GM18520 (cell line): ENCODE measurements at regions not wholly inside any gene's neighbourhood (a gene's known extent, or its start where the extent isn't known, plus 50 kb on each side); places are given as distances from the start of the nearest gene placed in this dataset.
"Not testable (repeated sequence)": the region's sequence is repeated elsewhere in the genome, so short reads cannot be mapped to it uniquely, and the experiment has no call there.

Experiments used
- ATAC-seq: cut with Tn5 transposase; IDR thresholded peaks from one replicate; pipeline ENCODE4 v1.9.1; 2021; ENCODE audit not compliant: unreplicated experiment

DNA sequence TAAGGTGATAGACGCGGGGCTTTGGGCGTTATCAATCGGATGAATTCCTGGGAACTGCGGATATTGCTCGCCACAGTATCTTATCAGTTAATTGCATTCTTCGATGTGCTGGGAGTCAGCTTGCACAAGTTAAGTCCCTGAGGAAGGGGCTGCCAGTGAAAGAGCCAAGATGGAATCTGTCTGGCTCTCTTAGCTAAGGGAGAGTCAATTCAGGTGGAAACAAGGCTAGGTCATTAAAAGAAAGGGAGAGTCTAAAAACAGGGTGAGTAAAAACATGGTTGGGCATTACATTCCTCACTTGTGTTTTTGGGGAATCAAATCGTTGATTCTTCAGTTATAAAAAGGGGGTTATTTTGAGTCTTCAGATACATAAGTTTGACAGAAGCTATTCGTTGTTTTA is 196.2 kb downstream of the OTOP1 start:
- ATAC-seq = not testable (repeated sequence)

DNA sequence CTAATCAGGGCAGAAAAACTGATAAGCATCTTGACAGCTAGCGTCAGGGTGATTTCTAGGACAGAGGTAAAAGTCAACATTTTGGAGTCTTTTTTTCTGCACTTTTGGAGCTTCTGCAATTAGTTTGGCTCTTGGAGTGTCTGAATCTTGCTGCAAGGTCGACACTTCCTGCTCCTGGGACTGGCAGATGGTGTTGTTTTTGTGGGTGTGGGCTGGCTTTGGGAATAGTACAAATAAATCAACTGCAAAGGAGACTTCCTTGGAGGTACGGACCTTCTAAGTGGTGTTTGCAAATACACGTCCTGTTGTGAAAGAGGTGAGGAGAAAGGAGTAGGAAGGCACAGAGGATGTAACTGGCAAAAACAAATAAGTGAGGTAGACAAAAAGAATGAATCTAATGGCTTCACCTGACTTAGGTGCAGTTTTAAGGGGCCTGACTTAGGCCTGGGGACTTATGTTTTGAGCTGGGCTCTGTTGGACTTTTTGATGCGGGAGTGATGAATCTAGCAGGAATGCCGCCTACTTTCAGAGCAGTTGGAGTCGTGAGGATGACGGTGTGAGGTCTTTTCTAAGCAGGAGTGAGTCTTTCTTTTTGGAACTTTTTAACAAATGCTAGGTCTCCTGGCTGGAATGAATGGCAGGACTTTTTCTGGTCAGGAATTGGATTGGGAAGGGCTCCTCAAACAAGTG is 195.1 kb downstream of the OTOP1 start:
- ATAC-seq = not testable (repeated sequence)

DNA sequence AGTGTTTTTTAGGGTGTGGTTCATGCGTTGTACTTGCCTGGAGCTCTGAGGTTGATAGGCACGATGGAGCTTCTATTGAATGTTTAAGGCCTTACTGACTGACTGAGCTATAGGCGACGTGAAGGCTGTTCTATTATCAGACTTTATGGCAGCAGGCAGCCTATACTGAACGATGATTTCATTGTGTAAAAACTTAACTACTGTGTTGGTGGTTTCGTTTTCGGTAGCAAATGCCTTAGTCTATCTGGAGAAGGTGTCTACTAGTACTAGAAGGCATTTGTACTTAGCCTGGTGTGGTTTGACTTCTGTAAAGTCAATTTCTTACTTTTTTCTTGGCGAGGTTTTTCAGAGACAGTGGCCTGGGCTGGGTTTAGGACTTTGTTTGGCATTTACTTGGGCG is 194.4 kb downstream of the OTOP1 start:
- not testable (repeated sequence) for ATAC-seq

DNA sequence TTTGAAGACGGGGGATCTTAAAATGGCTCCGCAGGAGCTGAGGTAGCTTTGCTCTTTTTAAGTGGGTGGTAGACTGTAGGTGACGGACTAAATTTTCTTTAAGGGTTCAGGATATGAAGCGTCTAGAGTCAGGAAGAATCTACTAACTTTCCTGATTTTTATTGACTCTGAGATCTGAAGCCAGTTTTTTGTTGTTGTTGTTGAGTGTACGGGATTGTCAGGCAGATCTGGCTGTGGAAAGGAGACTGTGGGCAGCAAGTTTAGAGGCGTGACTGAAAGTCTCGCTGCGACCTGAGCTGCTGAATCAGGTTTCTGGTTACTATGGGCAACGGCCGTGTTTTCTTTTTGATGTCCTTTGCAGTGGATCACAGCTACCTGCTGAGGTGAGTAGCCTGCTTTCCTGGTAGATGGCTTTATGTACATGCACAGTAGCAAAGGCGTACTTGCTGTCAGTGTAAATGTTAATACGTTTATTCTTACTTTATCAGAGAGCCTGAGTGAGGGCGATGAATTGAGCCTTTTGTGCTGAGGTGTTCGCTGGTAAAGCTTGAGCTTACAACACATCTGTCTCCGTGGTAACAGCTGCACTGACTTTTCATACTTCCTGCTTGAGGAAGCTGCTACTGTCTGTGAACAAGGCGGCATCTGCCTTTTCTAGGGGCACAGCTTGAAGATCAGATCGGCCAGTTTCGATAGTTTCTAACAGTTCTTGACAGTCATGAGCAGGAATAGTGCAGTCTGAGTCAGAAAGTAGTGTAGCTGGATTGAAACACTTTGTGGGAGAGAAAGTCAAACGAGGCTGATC is 193.7 kb downstream of the OTOP1 start:
- ATAC-seq = not testable (repeated sequence)

DNA sequence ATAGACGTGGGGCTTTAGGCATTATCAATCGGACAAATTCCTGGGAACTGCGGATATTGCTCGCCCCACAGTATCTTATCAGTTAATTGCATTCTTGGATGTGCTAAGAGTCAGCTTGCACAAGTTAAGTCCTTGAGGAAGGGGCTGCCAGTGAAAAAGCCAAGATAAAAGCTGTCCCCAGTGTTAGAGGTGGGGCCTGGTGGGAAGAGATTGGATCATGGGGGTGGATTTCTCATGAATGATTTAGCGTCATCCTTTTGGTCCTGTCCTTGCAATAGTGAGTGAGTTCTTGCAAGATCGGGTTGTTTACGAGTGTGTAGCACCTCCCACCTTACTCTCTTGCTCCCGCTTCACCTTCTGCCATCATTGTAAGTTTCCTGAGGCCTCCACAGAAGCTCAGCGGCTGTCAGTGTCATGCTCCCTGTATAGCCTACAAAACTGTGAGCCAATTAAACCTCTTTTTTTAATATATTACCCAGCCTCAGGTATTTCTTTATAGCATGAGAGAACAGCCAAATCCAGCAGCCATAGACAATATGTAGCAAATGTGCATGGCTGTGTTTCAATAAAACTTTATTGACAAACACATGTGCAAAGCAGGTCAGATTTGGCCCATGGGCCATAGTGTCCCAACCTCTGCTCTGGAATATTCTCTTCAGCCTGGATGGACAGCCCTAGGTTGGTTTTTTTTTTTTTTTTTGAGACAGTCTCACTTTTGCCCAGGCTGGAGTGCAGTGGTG is 189.2 kb downstream of the OTOP1 start:
- ATAC-seq = not testable (repeated sequence)

DNA sequence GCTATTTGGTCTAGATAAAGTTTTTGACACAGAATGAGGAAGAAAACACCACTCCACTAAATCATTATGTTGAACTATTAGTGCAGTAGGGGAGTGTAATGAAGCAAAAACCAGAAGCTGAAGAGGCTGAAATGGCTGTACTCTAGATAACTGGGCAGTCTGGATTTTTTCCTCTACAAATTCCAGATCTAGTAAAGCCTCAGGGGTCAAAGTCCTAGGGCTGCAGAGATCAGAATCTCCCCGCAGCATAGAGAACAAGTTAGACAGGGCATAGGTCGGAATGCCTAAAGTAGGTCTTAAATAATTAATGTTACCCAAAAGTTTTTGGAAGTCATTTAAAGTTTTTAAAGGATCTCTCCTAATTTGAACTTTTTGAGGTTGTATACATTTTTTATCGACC is 180.9 kb downstream of the OTOP1 start:
- not testable (repeated sequence) for ATAC-seq

DNA sequence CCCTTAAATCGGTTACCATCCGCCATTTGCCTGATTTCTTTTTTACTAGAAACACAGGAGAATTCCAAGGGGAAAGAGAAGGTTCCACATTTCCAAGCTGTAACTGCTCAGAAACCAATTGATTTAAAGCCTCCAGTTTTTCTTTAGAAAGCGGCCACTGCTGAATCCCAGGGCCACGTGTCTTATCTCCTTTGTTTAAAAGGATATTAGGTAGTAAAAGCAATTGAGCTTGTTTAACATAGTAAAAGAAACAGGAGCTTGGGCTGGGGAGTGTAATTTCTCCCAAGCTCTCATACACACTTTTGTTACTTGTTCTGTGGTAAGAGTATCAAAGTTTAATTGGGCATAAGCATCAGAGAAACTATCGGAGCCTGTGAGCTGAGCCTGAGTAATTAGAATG is 180.0 kb downstream of the OTOP1 start:
- ATAC-seq = not testable (repeated sequence)

DNA sequence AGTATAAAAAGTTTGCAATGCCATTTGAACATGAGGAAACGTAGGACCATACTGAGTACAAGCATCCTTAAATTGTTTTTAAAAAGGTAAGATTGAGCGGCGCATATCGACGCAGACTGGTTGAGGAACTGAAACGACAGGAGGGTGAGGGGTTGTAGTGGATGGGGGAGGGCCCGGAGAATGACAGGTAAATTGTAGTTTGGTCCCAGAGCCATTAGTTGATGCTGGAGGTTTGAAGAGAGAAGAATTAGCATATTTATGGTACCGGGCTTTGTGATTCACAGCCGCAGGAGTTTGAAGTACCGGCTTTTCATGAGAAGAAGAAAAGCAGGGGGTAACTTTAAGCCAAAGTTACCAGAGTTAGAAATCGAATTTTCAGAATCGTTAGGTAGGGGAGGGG is 179.5 kb downstream of the OTOP1 start:
- ATAC-seq = not testable (repeated sequence)

DNA sequence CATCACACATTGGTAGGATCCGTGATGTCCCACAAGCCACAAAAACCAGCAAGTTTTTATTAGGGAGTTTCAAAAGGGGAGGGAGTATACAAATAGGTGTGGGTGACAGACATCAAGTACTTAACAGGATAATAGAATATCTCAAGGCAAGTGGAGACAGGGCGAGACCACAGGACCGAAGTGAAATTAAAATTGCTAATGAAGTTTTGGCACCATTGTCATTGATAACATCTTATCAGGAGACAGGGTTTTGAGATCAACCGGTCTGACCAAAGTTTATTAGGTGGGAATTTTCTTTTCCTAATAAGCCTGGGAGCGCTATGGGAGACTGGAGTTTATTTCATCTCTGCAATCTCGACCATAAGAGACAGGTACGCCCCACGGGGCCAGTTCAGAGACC is 178.5 kb downstream of the OTOP1 start:
- not testable (repeated sequence) for ATAC-seq

DNA sequence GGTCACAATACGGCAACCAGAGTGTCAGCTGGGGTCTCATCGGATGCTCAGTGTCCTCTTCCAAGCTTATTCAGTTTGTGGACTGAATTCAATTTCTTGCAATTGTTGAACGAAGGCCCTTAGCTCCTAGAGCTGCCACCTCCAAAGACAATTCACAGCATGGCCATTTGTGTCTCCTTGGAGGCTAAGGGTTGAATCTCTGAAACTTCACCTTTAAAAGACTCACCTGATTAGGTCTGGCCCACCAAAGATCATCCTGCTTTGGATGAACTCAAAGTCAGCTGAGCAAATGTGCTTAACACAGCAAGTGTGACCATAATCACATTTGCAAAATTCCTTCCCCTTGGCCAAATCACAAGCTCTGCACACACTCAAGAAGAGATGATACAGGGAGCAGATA is 175.9 kb downstream of the OTOP1 start:
- ATAC-seq = not testable (repeated sequence)

DNA sequence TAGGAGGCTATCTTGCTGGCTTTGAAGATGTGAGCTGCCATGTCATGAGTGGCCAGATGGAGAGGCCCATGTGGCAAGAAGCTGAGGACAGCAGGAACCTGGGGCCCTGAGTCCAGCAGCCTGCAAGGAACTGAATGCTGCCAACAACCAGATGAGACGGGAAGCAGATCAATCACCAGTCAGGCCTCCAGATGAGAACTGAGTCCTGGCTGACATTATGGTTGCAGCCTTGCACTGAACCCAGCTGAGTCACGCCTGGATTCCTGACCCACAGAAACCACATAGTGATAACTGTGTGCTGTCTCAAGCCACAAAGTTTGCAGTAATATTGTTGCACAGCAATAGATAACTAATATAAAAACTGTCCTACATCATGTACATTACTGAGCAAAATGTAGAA is 173.8 kb downstream of the OTOP1 start:
- ATAC-seq = not testable (repeated sequence)

DNA sequence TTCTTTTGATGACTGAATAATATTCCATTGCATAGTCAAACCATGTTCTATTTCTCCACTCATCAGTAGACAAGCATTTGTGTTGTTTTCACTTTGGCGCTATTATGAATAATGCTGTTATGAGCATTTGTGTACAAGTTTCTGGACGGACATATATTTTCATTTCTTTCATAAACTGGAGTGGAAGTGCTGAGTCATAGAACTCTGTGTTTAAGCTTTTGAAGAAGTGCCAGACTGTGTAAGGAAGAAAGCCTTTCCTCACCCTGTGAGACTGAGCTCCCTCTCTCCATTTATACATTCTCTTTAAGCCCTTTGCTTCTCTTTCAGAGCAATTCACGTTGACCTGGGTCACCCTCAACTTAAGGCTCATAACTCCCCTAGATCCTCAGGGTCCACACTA is 169.5 kb downstream of the OTOP1 start:
- ATAC-seq = not testable (repeated sequence)

DNA sequence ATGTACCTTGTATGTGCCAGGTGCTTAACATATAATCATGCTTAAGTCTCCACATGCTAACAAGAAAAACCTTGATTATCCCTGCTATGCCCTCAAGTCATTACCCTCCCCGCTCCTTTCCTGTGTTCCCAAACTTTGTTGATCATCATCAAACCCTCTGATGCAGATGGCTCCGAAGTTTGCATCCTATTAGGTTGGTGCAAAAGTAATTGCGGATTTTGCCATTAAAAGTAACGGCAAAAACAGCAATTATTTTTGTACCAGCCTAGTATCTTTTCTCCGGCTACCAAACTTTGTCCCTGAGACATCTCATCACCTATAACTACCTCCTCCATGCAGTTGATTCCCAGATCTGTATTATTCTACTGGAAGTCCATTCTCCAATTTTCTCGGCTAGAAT is 142.6 kb downstream of the OTOP1 start:
- ATAC-seq = not testable (repeated sequence)

DNA sequence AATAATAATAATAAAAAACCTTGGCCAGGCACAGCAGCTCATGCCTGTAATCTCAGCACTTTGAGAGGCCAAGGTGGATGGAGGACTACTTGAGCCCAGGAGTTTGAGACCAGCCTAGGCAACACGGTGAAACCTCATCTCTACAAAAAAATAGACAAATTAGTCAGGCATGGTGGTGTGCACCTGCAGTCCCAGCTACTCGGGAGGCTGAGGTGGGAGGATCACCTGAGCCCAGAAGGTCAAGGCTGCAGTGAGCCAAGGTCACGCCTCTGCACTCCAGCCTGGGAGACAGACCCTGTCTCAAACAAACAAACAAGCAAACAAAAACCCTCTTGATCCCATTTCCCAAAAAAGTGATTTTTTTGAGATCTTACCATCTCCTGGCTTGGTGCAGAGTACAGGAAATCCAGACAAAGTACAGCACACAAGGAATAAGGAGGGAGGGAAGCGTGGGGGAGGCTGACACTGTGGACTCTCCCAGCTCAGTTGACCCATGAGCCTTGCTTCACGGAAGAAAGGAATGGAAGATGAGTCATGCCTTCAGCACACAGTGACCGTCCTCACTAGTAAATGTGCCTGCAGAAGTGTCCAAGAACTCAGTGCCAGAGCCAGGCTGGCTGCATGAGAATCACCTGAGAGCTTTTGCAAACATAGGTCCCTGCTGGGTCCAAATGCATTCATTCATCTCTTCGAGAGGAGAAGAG is 136.9 kb downstream of the OTOP1 start:
- not testable (repeated sequence) for ATAC-seq

DNA sequence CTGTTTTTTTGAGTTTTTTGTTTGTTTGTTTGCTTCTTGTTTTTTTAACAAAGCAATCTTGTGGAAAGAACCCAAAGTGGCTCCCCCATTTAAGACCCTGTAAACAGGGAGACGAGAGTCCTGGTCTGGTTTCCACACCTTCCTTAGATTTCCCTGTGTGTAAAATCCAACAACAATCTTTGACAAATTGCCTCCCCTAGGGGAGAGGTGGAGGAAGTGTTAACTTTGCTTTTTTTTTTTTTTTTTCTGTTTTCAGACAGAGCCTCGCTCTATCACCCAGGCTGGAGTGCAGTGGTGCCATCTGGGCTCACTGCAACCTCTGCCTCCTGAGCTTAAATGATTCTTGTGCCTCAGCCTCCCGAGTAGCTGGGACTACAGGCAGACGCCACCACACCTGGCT is 136.0 kb downstream of the OTOP1 start:
- not testable (repeated sequence) for ATAC-seq

DNA sequence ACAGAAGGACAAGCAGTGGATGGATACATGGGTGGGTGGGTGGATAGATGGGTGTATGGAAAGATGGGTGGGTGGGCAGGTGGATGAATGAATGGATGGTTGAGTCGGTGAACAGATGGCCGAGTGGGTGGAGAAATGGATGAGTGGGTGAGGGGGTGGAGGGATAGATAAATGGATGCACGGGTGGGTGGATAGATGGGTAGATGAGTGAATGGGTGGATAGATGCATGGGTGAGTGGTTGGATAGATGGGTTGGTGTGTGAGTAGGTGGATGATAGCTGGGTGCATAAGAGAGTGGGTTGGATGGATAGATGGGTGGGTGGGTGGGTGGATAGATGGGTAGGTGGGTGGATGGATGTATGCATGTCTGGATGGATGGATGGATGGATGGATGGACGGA is 134.6 kb downstream of the OTOP1 start:
- ATAC-seq = not testable (repeated sequence)

DNA sequence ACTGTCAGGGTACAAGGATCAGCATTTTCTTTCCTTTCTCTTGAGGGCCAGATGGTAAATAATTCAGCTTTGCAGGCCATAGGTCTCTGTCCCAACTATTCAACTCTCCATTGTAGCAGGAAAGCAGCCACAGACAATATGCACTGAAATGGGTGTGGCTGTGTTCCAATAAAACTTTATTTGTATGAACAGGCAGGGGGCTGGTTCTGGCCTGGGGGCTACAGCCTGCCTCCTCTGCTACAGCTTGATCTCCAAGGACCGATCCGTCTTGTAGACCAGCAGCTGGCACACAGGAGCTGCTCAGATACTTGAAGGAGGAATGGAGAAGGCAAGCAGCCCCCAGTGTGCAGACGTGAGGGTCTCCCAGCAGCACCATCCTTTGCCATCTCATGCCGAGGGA is 127.1 kb downstream of the OTOP1 start:
- ATAC-seq = not testable (repeated sequence)

DNA sequence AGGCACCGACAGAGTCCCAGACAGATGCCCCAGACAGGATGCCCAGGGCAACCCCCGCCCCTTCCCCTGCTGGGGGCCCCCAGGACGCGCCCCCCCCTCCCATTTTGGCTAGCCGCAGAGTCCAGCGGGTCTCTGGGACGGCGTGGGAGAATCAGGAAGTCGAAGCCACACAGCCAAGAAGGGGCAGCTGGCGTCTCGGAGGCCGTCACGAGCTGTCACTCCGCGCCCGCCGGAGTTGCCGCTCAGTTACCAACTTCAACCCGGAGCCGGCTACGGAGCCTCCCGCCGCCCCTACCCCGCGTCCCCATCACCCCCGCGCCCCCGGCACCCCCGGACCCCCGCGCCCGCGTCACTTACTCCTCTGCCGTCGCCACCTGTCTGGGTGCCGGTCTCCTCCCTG is 119.8 kb downstream of the OTOP1 start:
- not testable (repeated sequence) for ATAC-seq

DNA sequence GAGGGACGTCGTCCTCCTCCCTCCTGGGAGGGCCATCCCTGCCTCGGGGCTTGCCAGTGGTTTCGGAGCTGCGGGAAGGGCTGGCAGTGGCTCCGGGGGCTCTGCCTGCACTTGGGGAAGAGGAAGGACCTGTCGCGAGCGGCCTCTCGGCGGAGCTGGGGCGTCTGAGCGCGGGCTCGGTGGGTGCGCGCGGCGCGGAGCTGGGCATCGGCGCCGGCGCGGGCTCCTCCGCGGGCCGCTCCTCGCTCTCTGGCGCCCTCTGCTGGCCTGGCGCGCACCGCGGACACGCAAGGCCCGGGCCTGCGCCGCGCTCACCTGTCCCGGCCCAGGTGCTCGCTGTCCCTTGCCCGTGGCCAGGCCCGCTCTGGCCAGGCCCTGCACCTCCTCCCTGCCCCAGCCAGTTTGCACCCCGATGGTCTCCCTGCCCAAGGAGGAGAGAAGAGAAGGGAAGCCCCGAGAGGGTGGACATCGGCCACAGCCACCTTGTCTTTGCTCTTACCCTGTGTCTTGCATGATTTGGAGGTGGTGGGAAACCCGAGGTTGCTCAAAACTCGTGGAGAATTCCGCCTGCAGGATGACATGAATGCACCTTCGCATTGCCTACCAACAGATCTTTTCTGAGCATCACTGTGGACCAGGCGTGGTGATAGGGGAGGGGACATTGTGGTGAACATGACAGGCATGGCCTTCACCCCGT is 119.2 kb downstream of the OTOP1 start:
- not testable (repeated sequence) for ATAC-seq

DNA sequence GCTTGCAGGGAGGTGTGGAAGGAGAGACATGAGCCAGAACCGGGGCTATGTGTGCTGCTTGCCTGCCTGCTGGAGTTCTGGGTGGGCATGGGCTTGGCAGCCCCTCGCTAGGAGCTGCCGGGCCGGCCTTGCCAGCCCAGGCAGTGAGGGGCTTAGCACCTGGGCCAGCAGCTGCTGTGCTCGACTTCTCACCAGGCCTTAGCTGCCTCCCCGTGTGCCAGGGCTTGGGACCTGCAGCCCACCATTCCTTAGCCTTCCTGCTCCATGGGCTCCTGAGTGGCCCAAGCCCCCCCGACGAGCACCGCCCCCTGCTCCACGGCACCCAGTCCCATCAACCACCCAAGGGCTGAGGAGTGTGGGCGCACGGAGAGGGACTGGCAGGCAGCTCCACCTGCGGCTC is 111.3 kb downstream of the OTOP1 start:
- ATAC-seq = not testable (repeated sequence)
